Thoracic aorta (tissue), 2 donors: ENCODE measurements at regions not wholly inside any gene's neighbourhood (a gene's known extent, or its start where the extent isn't known, plus 50 kb on each side); places are given as distances from the start of the nearest gene placed in this dataset.

Experiments
- ATAC-seq: fragments of 150-250 bp; one replicate; pipeline ENCODE4 v1.8.0; 2017; ENCODE audit warnings: low read depth; ENCODE audit not compliant: insufficient number of reproducible peaks, low FRiP score
- DNase-seq: peaks from one replicate; pipeline ENCODE4 v3.0.0-alpha.2; 2020; ENCODE audit warnings: low spot score
- H3K27ac ChIP-seq, 2 donors: fragments of 200-600 bp; sonication (generic); 1 replicate in 1 of 2; 2 replicates in 1 of 2; pipeline ENCODE4 v1.5.1; 2016; ENCODE audit warnings: mild to moderate bottlenecking in 2 of 2, moderate library complexity in 2 of 2
- H3K27me3 ChIP-seq: fragments of 200-600 bp; sonication (generic); replicated peaks from 2 replicates; pipeline ENCODE4 v1.6.0; 2016; ENCODE audit warnings: mild to moderate bottlenecking; ENCODE audit not compliant: insufficient read depth
- H3K36me3 ChIP-seq: fragments of 200-600 bp; sonication (generic); one replicate; pipeline ENCODE4 v1.5.1; 2016
- H3K4me1 ChIP-seq, 2 donors: fragments of 200-600 bp; sonication (generic); 1 replicate in 1 of 2; 2 replicates in 1 of 2; pipeline versions ENCODE4 v1.5.1 to v1.6.0; 2016; ENCODE audit warnings: low read depth in 2 of 2, mild to moderate bottlenecking in 1 of 2; ENCODE audit not compliant: control insufficient read depth in 1 of 2
- H3K4me3 ChIP-seq: fragments of 200-600 bp; sonication (generic); 2 replicates; pipeline ENCODE4 v1.5.1; 2016; ENCODE audit warnings: mild to moderate bottlenecking
- H3K9me3 ChIP-seq: fragments of 200-600 bp; sonication (generic); 2 replicates; pipeline ENCODE4 v1.5.1; 2016
- CTCF ChIP-seq: fragments of 200-600 bp; sonication (generic); IDR thresholded peaks from one replicate; pipeline ENCODE4 v1.5.1; 2019; ENCODE audit warnings: antibody characterized with exemption

DNA sequence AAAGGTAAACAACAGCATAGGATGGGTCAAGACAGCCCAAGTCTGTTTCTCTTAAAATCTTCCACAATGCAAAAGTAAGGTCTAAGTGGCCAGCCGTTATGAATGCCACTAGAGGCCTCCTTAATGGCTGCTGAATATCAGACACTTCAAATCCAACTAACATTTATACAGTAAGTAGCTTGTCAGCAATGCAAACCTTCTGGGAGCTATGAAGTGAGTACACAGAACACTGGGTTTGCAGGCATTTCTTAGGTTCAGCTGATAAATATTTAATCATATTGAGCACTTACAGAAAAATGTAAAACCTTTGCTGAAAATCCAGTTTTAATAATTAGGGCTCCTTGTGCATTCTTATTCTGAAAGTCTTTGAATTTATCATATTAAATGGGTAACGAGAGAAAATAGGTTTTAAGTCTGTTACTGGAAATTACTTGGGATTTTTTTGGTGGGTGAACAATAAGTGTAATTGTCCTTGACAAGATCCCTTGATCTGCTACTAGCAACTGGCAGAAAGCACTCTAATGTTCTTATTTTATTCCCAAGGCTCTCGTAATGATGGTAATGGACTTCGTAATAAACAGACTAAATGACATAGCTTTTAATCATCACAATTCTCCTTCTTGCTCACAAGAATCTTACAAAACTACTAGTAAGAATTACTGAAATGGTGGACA is 141.7 kb upstream of the GPR149 start:
- H3K36me3 ChIP-seq, result no peaks in the 10 kb centered on the region

GRCh38 chr3:154568064-154568463 is 138.1 kb upstream of the GPR149 start:
- ATAC-seq, result no peak
- H3K9me3 ChIP-seq, result no peaks in the 10 kb centered on the region
- no peak for TF ChIP-seq CTCF
- no peaks in the 10 kb centered on the region for H3K27me3 ChIP-seq
- no peak overlapping the region for H3K4me3 ChIP-seq
- no peak for DNase-seq
- H3K36me3 ChIP-seq, result no peaks in the 10 kb centered on the region
- H3K27ac ChIP-seq, result no peak overlapping the region
- no peaks in the 10 kb centered on the region for H3K4me1 ChIP-seq

More for the DNA sequence above, 141.7 kb upstream of the GPR149 start:
- DNase-seq (no peak), ATAC-seq (no peak)
- TF ChIP-seq CTCF, result no peak
- no peaks in the 10 kb centered on the region for H3K4me1 ChIP-seq
- no peaks in the 10 kb centered on the region for H3K27me3 ChIP-seq
- H3K27ac ChIP-seq, result no peak overlapping the region
- H3K9me3 ChIP-seq, result peaks cover 6% of the 10 kb centered on the region
- no peak overlapping the region for H3K4me3 ChIP-seq

GRCh38 chr3:154559623-154560022 is 129.6 kb upstream of the GPR149 start:
- no peaks in the 10 kb centered on the region for H3K36me3 ChIP-seq
- ATAC-seq, result no peak

GRCh38 chr3:154552338-154552737 is 122.3 kb upstream of the GPR149 start:
- H3K9me3 ChIP-seq, result no peaks in the 10 kb centered on the region
- no peaks in the 10 kb centered on the region for H3K27me3 ChIP-seq
- H3K4me3 ChIP-seq, result no peak overlapping the region
- no peaks in the 10 kb centered on the region for H3K4me1 ChIP-seq
- DNase-seq (no peak), ATAC-seq (no peak)
- no peak overlapping the region for H3K27ac ChIP-seq
- H3K36me3 ChIP-seq, result no peaks in the 10 kb centered on the region
- TF ChIP-seq CTCF, result no peak

More at GRCh38 chr3:154559623-154560022, 129.6 kb upstream of the GPR149 start:
- H3K9me3 ChIP-seq, result no peaks in the 10 kb centered on the region
- TF ChIP-seq CTCF, result no peak
- no peak overlapping the region for H3K4me3 ChIP-seq
- H3K4me1 ChIP-seq, result no peaks in the 10 kb centered on the region
- DNase-seq, result no peak
- no peaks in the 10 kb centered on the region for H3K27me3 ChIP-seq
- no peak overlapping the region for H3K27ac ChIP-seq

GRCh38 chr3:154549391-154549790 is 119.4 kb upstream of the GPR149 start:
- Histone ChIP-seq H3K27ac (no peak overlapping the region), H3K27me3 (no peaks in the 10 kb centered on the region), H3K9me3 (no peaks in the 10 kb centered on the region), H3K36me3 (no peaks in the 10 kb centered on the region), H3K4me1 (no peaks in the 10 kb centered on the region), H3K4me3 (no peak overlapping the region)
- no peak for TF ChIP-seq CTCF
- ATAC-seq (no peak), DNase-seq (no peak)
